ENCODE measurements at regions not wholly inside any gene's neighbourhood (a gene's known extent, or its start where the extent isn't known, plus 50 kb on each side); places are given as distances from the start of the nearest gene placed in this dataset.

- no peak for TF ChIP-seq POLR2AphosphoS5 (IDR thresholded peaks at IDR 0.05; ENCODE audit: low read depth, low read length)
- no peak for TF ChIP-seq POLR2A (IDR thresholded peaks at IDR 0.05; ENCODE audit: low read depth, low read length)
- TF ChIP-seq TAF1 (IDR thresholded peaks at IDR 0.05; ENCODE audit: borderline replicate concordance, low read depth, low read length): no peak
These were observed 77.8 kb upstream of the HS3ST4 start for GRCh38 chr16:25613931-25614330.
